Stimulated activated CD4-positive, alpha-beta T cell treated with anti-CD3 and anti-CD28 coated beads, TNF-alpha, amount 100 ng/mL, for 1 hour (primary cell): ENCODE measurements at regions not wholly inside any gene's neighbourhood (a gene's known extent, or its start where the extent isn't known, plus 50 kb on each side); places are given as distances from the start of the nearest gene placed in this dataset.
"Not testable (repeated sequence)": the region's sequence is repeated elsewhere in the genome, so short reads cannot be mapped to it uniquely, and the experiment has no call there.

Experiments used
- DNase-seq, 3 donors: peaks; one replicate each; pipeline ENCODE4 v3.0.0-alpha.2; 2020; ENCODE audit warnings: low read depth in 3 of 3, low spot score in 1 of 3

DNA sequence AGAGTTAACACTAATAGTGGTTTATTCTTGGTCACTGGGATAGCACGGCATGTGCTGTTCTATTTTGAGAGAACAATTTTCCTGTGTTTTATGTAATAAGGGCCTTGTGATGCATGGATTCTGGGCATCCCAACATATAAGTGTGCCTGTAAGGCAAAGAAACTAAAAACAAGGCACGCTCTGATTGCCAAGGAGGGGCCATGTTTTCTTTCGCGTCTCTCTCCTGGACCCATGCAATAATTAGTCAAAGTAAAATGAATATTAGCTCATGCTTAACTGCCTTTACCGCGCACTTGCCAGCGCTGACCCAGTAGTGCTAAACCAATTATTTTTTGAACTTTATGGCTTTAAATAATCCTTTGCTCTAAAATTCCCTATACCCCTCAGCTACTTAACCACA lies 140.9 kb downstream of the PSAT1 start:
- no peak for DNase-seq

DNA sequence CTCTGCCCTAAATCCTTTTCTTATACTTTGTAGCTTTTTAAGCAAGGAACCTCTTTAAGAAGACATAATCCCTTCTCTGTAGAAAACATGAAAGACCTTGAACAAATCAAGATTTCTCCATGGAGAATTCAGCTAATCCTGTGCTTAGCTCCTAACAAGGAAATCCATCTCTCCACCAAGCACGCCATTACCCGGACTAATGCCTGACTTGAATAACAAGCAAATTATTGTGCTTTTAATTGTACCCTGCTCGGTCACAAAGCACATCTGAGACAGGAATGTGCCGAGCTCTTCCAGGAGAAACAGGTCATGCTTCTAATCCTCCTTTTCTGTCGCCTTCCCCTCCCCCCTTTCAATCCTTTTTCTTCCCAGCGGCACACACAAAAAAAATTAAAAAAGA lies 141.3 kb downstream of the PSAT1 start:
- DNase-seq = no peak

DNA sequence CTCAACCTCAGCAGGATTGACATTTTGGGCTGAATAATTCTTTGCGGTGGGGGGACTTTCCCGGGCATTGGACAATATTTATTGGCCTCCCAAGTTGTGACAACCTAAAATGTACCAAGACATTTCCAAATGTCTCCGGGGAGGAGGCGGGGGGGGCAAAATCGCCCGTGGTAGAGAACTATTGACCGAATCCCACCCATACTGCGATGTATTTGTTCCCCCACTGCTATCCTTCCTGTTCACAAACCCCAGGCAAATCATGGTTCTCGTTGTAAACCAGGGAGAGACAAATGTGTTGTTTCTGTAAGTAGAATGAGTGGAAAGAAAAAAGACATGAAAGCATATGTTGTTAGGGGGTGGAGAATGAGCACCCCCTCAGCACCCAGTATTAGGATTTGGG lies 141.9 kb downstream of the PSAT1 start:
- no peak for DNase-seq

DNA sequence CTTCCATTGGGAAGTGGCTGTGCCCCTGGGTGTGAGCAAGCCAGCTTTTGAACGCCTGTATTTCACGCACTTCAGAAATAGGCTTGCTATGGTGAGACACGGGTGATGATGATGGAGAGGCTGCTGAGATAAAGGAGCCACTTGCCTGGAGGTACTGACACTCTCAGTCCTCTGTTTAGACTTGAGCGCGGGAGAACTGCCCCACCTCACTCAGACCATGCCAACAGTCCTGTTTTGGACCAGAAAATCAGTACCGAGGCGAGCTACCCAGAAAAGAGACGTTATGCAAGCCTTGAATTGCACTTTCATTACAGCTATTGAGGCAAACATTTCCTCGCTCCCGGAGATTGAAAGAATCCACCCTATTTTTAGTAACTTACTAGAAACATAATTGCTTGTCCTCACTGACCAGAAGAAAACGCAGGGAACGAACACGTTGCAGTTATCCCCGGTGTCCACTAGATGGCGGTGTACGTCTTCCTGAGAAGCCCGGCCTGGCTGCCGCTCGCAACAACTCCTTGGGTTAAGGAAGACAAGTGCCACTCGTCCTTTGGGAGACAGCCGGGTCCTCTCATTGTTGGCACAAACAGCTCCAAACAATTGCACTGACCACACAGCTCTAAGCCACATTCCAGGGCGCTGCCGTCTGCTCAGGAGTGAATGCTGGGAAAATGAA lies 142.4 kb downstream of the PSAT1 start:
- DNase-seq = peak; percentile 5 to 37 (median 18)

DNA sequence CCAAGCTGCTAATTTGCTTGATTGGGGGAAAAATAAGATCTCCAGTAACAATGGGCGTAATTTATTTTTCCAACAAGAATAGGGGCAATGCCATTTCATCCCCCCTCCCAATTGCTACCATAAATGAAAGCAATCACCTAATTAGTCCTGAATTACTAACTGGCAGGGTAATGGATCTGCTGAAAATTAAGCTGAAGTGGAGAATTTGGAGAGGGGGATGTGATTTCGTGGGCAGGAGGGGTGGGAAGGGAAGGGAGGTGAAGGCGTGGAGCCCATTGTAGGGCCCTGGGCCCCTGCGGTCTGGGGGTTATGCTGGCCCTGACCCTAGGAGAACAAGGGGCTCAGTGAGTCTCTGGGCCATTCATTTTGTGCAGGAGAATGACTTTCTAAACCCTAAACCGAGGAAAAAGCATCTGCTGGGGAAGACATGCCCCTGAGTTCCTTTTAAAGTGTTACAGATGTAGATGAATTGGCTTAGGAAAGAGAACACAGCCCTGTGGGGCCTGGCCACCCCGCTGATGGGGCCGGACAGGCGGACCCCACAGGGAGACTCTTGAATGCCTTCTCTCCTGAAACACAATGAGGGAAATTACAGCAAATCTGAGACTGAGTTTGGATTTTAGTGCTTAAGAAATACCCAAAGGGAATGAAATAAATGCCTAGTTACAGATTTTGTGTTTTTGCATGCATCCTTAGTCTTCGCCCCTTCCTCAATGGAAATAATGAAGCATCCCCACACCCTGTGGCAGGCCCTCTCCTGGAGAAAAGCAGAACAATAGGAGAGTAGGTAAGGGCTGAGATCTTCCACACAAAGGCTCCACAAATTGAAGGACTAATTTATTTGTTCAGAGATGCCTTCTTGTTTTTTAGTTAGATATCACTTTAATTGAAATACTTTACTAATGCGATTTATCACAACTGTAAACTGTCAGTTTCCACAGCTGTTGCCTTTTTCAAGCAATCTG lies 143.2 kb downstream of the PSAT1 start:
- no peak for DNase-seq

DNA sequence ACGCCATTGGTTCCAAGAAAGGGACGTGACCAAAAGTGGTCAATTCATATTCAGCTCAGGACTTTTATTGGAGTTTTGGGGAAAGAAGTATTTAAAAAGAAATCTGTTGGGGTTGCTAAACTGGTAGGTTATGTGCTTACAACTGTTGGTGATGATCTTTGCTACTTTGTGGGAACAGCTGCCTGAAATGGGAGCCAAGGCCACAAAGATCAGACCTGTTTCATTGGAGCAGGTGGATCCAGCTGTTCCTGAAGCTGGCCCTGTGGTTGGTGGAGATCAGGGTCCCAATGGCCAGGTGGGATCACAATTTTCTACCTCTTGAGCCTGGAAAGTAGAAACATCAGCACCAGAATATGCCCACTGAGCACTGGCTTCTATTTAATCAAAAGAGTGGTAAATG lies 144.5 kb downstream of the PSAT1 start:
- DNase-seq = no peak

DNA sequence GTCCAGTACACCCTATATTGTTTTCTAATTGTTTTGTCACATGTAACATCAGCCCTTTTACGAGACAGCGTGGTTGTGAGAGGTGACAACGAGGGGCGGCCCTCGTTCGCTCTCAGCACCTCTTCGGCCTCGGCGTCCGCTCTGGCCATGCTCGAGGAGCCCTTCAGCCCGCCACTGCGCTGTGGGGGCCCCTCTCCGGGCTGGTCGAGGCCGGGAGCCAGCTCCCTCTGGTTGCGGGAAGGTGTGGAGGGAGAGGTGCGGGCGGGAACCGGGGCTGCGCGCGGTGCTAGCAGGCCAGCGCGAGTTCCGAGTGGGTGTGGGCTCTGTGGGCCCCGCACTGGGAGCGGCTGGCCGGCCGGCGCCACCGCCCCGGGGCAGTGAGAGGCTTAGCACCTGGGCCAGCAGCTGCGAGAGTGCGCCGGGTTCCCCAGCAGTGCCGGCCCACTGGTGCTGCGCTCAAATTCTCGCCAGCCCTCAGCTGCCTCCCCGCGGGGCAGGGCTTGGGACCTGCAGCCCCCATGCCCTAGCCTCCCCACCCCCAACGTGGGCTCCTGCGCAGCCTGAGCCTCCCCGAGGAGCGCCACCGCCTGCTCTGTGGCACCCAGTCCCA lies 145.0 kb downstream of the PSAT1 start:
- DNase-seq = no peak

DNA sequence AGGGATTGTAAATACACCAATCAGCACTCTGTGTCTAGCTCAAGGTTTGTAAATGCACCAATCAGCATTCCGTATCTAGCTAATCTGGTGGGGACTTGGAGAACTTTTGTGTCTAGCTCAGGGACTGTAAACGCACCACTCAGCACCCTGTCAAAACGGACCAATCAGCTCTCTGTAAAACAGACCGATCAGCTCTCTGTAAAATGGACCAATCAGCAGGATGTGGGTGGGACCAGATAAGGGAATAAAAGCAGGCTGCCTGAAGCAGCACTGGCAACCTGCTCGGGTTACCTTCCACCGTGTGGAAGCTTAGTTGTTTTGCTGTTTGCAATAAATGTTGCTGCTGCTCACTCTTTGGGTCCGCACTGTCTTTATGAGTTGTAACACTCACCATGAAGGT lies 145.7 kb downstream of the PSAT1 start:
- not testable (repeated sequence) for DNase-seq

DNA sequence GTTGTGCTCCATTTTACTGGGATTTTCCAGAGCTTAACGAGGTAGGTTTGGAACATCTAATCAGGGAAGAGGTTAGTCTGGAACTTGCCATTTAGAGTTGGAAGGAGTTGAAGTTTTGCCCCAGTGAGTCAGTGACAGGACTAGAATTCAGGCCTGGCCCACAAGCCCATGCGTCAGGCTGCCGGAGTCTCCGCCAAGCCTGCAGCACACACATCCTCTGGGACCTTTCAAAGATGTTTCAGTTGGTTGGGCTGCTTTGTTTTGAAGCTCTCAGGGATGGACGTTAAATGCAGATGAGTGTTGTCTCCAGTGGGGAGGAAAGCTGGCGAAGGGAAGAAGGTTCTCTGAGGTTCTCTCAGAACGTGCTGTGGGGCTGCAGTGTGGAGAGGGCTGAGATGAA lies 147.0 kb downstream of the PSAT1 start:
- DNase-seq = no peak

DNA sequence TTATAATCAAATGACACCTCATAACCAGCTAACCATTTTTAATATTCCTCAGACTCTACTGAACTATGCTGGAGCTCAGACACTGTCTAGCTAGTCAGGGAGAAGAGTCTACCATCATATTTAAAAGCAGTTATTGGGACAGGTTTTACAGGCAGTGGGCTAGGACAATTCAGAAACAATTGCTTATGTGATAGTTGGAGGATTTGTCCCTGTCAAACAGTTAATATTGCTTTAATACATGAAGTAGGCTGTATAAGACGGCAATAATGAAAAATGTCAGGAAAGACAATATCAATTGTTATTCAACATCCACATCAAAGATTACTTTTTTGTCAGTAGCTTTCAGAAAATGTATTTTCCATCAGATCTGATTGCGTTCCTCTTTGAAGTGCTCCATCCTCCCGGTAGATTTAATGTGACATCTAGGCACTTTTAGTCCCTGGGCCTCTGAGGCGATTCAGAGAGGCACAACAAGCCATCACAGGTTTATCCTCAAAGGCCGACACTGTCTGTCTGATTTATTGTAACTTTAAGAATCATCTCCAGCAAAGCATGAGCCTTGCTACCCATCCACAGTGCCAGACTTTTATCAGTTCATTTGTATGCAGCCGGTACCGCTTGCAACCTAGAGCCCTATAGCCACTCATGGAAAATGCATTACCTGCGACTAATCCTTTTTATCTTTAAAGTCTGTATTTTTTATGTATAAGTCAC lies 152.2 kb downstream of the PSAT1 start:
- DNase-seq = no peak

DNA sequence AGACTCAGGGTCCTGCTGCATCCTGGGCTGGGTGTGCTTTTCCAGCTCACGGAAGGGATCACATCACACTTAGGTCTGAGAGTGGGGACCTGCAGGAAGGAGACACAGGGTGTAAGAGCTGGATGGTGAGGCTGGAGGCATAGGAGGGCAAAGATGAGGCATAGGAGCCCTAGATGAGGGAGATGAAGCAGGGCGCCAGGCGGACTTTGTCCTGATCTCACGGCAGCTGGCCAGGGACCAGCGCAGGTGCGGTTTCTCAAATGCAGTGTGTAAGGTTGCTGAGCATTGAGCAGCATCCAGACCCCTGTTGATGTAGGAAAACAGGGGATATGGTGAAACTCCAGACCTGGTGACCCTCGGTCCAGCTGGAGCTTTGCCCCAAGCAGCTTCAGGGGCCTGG lies 156.5 kb downstream of the PSAT1 start:
- DNase-seq = no peak

DNA sequence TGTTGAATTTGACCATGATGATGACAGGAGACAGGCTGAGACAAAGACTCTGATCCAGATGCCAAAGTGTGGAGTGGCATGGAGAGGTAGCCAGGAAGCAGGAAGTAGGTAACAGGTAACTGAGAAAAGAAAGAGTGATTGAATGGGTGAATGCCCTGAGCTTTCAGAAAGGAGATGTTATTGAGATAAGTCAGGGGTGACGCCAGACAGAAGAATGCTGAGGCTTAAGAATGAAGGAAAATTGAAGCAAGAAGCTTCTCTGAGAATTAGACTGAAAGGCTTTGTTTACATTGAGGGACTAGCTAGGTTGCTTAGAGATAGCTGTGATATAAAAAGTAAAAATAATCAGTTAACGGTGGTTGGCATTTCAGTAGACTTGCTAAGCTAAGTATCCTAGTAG lies 165.7 kb downstream of the PSAT1 start:
- no peak for DNase-seq

DNA sequence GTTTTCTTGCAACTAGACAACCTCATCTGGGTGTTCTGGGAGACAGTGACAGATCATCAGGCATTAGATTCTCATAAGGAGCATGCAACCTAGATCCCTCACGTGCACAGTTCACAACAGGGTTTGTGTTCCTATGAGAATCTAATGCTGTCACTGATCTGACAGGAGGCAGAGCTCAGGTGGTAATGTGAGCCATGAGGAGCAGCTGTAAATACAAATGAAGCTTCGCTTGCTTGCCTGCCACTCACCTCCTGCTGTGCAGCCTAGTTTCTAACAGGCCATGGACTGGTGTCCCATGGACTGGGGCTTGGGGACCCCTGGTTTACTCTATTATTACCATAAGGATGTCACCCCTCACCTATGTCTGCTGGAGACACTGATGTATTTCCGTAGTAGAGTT lies 166.8 kb downstream of the PSAT1 start:
- DNase-seq = no peak

DNA sequence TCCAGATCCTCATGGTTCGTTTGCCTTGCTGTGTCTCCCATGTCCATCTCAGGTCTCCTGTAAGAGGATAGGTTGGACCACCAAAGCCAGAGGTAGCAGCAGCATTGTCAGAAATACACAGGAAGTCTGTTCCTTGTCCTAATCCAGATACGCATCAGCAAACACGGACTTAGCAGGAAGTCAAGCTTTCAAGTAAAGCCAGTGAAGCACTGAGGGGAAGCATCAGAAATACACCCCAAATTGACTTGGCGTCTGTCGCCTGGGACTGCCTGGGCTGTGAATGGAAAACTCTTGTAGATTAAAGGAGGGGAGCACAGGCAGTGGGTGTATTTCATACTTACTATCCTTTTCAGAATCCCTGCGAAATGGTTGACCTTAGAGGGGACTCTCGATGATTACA lies 171.3 kb downstream of the PSAT1 start:
- DNase-seq = no peak

DNA sequence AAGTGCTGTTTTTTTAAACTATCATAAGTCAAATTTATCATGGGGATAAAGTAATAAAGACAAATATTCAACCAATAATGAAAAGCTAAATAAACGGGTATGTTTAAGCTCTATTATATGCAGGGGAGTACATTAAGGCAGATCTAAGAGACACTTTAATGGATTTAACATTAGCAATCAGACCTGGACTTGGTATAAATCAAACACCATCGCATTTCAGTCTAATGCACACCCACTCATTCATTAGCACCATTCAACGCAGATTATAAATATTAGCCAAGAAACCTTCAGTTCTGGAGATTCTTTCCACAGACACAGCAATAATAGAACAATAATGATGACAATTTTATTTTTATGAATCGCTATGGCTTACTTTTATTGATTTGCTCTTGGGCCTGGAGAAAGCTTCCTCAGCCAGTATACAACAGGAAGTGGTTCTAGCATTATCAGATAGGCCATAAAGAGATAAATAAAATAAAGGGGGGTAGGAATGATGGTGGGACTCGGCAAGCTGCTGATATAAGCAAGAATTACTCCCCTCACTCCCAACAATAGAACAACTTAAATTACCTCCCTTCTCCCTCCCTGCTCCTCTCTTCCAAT lies 172.2 kb downstream of the PSAT1 start:
- no peak for DNase-seq

DNA sequence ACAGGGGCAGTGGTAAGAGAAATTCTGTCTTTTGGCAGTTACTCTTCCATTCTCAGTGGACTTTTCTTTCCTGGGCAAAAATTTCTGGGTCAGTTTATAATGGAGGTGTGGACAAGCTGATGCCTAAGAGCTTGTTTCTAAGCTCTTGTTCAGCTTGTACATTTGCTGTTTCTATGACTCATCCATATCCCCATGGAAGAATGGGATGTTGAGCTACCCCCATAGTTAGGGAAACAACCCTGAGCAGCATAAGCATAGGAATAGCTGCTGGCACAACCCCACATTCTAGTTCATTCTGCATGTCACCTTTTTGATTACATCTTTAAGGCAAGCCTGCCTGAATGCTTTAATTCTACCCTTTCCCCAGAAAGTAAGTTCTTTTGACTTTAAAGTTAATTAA lies 173.3 kb downstream of the PSAT1 start:
- no peak for DNase-seq

DNA sequence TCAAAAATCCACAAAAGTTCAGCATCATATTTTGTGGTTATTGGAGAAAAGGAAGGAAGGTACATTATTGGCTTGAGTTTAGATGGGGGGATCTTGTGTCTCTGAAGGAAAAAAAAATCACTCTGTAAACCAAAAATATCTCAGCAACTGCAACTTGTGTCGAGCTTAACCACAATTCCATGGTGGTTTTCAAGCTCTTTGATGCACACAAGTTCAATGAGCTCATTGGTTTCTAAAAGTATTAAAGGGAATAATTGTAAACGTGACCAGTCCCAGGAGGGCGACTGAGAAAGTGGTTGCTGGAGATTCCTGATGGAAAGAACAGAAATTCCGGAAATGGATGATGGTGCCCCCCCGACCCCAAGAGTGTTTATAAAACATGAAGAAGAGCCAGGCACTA lies 173.8 kb downstream of the PSAT1 start:
- DNase-seq = no peak

DNA sequence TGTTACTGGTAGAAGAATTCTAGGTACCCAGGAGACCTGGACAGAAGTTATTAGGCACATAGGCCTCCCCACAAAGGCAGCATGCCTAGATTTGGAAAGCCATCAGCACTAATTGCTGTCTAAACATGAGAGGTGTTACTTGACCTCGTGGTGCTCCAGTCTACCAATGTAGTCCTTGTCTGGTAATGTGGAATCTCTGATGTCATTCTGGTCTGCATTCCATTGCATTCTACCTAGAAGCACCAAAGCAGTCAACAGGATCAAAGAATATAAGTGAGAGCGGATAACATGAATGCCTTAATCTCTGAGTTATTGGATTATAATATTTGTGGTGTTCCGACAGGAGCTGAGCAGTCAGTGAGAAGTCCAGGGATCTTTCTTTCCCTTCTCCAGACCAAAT lies 175.2 kb downstream of the PSAT1 start:
- DNase-seq = no peak

DNA sequence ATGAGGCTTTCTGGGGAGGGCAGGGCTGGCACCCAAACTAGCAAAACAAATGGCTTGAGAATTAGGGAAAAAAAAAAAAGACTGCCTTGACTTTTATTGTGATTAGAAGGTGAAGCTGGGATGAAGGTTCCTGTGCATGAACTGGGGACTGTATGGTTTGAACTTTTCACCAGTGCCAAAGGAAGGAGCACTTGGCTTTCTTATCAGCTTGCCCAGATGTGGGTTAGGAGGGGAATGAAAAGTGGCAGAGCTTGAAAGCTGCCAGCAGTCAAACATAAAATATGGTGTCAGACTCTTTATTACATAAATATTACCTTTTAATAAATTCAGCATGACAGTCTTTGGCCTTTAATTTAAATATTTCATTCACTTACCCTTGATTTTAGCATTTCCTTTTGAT lies 182.5 kb downstream of the PSAT1 start:
- no peak for DNase-seq

DNA sequence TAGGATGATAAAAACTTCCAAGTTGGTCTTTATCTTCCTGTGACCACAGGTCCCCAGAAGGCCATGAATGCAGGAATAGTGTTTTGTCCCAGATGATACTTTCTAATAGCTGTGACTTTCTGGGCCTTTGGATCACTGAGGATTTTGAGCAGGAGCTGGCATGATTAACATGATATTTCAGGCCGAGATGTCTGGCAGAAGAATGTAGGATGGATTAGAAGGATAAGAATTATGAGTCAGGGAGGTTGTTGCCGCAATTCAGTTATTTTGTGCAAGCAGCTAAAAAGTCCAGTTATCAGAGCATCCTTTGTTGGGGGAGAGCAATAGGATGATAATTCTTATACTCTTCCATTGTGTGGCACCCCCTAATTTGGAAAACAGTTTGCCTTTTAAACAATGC lies 189.7 kb downstream of the PSAT1 start:
- DNase-seq = no peak

DNA sequence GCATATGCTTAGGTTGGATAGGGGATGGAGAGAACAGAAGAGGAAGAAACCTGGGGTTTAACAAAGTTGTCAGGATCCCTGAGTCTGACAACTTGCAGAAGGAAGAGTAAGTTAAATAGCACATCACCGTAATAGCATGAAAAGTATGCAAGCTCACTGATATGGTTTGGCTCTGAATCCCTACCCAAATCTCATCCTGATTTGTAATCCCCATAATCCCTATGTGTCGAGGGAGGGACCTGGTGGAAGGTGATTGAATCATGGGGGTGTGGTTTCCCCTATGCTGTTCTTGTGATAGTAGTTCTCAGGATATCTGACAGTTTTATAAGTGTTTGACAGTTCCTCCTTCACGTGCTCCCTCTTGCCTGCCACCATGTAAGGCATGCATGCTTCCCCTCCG lies 193.3 kb downstream of the PSAT1 start:
- no peak for DNase-seq
